GM18505 (cell line): ENCODE measurements at regions not wholly inside any gene's neighbourhood (a gene's known extent, or its start where the extent isn't known, plus 50 kb on each side); places are given as distances from the start of the nearest gene placed in this dataset.
"Not testable (repeated sequence)": the region's sequence is repeated elsewhere in the genome, so short reads cannot be mapped to it uniquely, and the experiment has no call there.

ENCODE experiments used
- ATAC-seq: cut with Tn5 transposase; IDR thresholded peaks from one replicate; pipeline ENCODE4 v1.9.1; 2021; ENCODE audit not compliant: unreplicated experiment
- POLR2A ChIP-seq: IDR thresholded peaks from 4 replicates; pipeline ENCODE4 v1.6.1; 2011; ENCODE audit warnings: borderline replicate concordance; ENCODE audit not compliant: insufficient read depth, insufficient read length; ENCODE audit errors: extremely low read depth

- ATAC-seq: no peak
Observed at GRCh38 chr7:138352570-138353461, 107.2 kb upstream of the TRIM24 start.

GRCh38 chr7:138354066-138354465, 106.0 kb upstream of the TRIM24 start:
- no peak for ATAC-seq
- TF ChIP-seq POLR2A: no peak

More at GRCh38 chr7:138352570-138353461, 107.2 kb upstream of the TRIM24 start:
- TF ChIP-seq POLR2A: no peak

- no peak for TF ChIP-seq POLR2A
- ATAC-seq: no peak
Observed at GRCh38 chr7:138355254-138355653, 104.8 kb upstream of the TRIM24 start.

GRCh38 chr7:138358850-138359341, 101.2 kb upstream of the TRIM24 start:
- no peak for ATAC-seq
- TF ChIP-seq POLR2A: no peak

GRCh38 chr7:138359870-138360559, 100.0 kb upstream of the TRIM24 start:
- ATAC-seq: no peak
- no peak for TF ChIP-seq POLR2A

GRCh38 chr7:138363721-138364120, 96.3 kb upstream of the TRIM24 start:
- no peak for ATAC-seq
- TF ChIP-seq POLR2A: no peak

GRCh38 chr7:138366137-138366536, 93.9 kb upstream of the TRIM24 start:
- not testable (repeated sequence) for ATAC-seq

- ATAC-seq: not testable (repeated sequence)
Observed at GRCh38 chr7:138366676-138367075, 93.4 kb upstream of the TRIM24 start.

- no peak for TF ChIP-seq POLR2A
- no peak for ATAC-seq
Observed at GRCh38 chr7:138369797-138370196, 90.3 kb upstream of the TRIM24 start.

- TF ChIP-seq POLR2A: no peak
- no peak for ATAC-seq
Observed at GRCh38 chr7:138370956-138371355, 89.1 kb upstream of the TRIM24 start.

- no peak for ATAC-seq
- no peak for TF ChIP-seq POLR2A
Observed at GRCh38 chr7:138374119-138374693, 85.9 kb upstream of the TRIM24 start.

- no peak for TF ChIP-seq POLR2A
Observed at GRCh38 chr7:138377306-138377705, 82.8 kb upstream of the TRIM24 start.

GRCh38 chr7:138378741-138379559, 81.1 kb upstream of the TRIM24 start:
- no peak for ATAC-seq
- TF ChIP-seq POLR2A: no peak

More at GRCh38 chr7:138377306-138377705, 82.8 kb upstream of the TRIM24 start:
- ATAC-seq: no peak

GRCh38 chr7:138382862-138383565, 77.0 kb upstream of the TRIM24 start:
- no peak for ATAC-seq
- TF ChIP-seq POLR2A: no peak
